Dedifferentiated amniotic fluid mesenchymal stem cell (primary cell): ENCODE measurements at regions not wholly inside any gene's neighbourhood (a gene's known extent, or its start where the extent isn't known, plus 50 kb on each side); places are given as distances from the start of the nearest gene placed in this dataset.

Experiments
- DNase-seq: peaks from one replicate; pipeline ENCODE4 v3.0.0-alpha.2; 2016; ENCODE audit errors: extremely low spot score

- no peak for DNase-seq
These were observed 201.8 kb upstream of the TPM1 start for GRCh38 chr15:62840526-62841268.

GRCh38 chr15:62841269-62841628 is 201.3 kb upstream of the TPM1 start:
- no peak for DNase-seq

GRCh38 chr15:62841891-62842559 is 200.5 kb upstream of the TPM1 start:
- DNase-seq, result no peak

GRCh38 chr15:62843311-62843710 is 199.2 kb upstream of the TPM1 start:
- DNase-seq, result no peak

GRCh38 chr15:62844564-62845240 is 197.8 kb upstream of the TPM1 start:
- DNase-seq, result no peak

GRCh38 chr15:62845241-62846126 is 197.1 kb upstream of the TPM1 start:
- no peak for DNase-seq

GRCh38 chr15:62846131-62846804 is 196.3 kb upstream of the TPM1 start:
- no peak for DNase-seq

- DNase-seq, result no peak
These were observed 195.6 kb upstream of the TPM1 start for GRCh38 chr15:62846805-62847495.

GRCh38 chr15:62847900-62848489 is 194.6 kb upstream of the TPM1 start:
- DNase-seq, result no peak

GRCh38 chr15:62848632-62849050 is 193.9 kb upstream of the TPM1 start:
- DNase-seq, result no peak

GRCh38 chr15:62849316-62850106 is 193.0 kb upstream of the TPM1 start:
- DNase-seq, result no peak

GRCh38 chr15:62850318-62850717 is 192.2 kb upstream of the TPM1 start:
- DNase-seq, result no peak

GRCh38 chr15:62850791-62851291 is 191.7 kb upstream of the TPM1 start:
- peak; percentile 60 for DNase-seq

GRCh38 chr15:62853114-62853840 is 189.3 kb upstream of the TPM1 start:
- DNase-seq, result no peak

GRCh38 chr15:62853841-62854225 is 188.7 kb upstream of the TPM1 start:
- DNase-seq, result no peak

GRCh38 chr15:62854420-62855084 is 188.0 kb upstream of the TPM1 start:
- DNase-seq, result no peak

- no peak for DNase-seq
These were observed 187.5 kb upstream of the TPM1 start for GRCh38 chr15:62855085-62855476.
